ENCODE measurements at regions not wholly inside any gene's neighbourhood (a gene's known extent, or its start where the extent isn't known, plus 50 kb on each side); places are given as distances from the start of the nearest gene placed in this dataset.

GRCh38 chr11:115576606-115577380 lies 72.6 kb upstream of the CADM1 start:
- peaks cover 7 to 8% of the 10 kb centered on the region in 2 donors for H3K9me3 Mint-ChIP-seq
- no peaks in the 10 kb centered on the region for H3K36me3 ChIP-seq (ENCODE audit: control insufficient read depth, insufficient read depth, low read length)
- H3K4me3 Mint-ChIP-seq = no peak overlapping the region
- 92% methylated on average over 6 of the region's 6 CpGs for WGBS (ENCODE audit: insufficient coverage)
- intact Hi-C loops (cut with micrococcal nuclease) = no loop called here
- H3K36me3 Mint-ChIP-seq = no peaks in the 10 kb centered on the region
- TF ChIP-seq CTCF (IDR thresholded peaks at IDR 0.05) = no peak
- H3K27ac Mint-ChIP-seq = no peak overlapping the region
- H3K4me1 ChIP-seq (ENCODE audit: control insufficient read depth, insufficient read depth, low read length) = no peaks in the 10 kb centered on the region
- no peak overlapping the region for H3K4me3 ChIP-seq (ENCODE audit: low read length)
- H3K9me3 ChIP-seq (ENCODE audit: control insufficient read depth, insufficient read depth, low read length) = no peaks in the 10 kb centered on the region
- H3K27me3 Mint-ChIP-seq (ENCODE audit: low read depth in 2 of 2) = peaks cover 0 to 6% of the 10 kb centered on the region in 2 donors
- no peaks in the 10 kb centered on the region for H3K4me1 Mint-ChIP-seq
- no peak overlapping the region for H3K27ac ChIP-seq (ENCODE audit: low read length)
- H3K27me3 ChIP-seq (ENCODE audit: control insufficient read depth, insufficient read depth, low read length) = no peaks in the 10 kb centered on the region
- ATAC-seq (no peak), DNase-seq (no peak)

GRCh38 chr11:115572551-115572950 lies 68.3 kb upstream of the CADM1 start:
- H3K4me1 Mint-ChIP-seq = no peaks in the 10 kb centered on the region
- H3K27me3 Mint-ChIP-seq (ENCODE audit: low read depth in 2 of 2) = peaks cover 0 to 6% of the 10 kb centered on the region in 2 donors
- no peaks in the 10 kb centered on the region for H3K9me3 ChIP-seq (ENCODE audit: control insufficient read depth, insufficient read depth, low read length)
- no peak overlapping the region for H3K27ac Mint-ChIP-seq
- peaks cover 7 to 12% of the 10 kb centered on the region in 2 donors for H3K9me3 Mint-ChIP-seq
- TF ChIP-seq CTCF (IDR thresholded peaks at IDR 0.05) = no peak
- no peaks in the 10 kb centered on the region for H3K36me3 ChIP-seq (ENCODE audit: control insufficient read depth, insufficient read depth, low read length)
- no peak for ATAC-seq
- no peak for DNase-seq
- H3K36me3 Mint-ChIP-seq = no peaks in the 10 kb centered on the region
- 90% methylated on average over 5 of the region's 5 CpGs for WGBS (ENCODE audit: insufficient coverage)
- H3K4me3 Mint-ChIP-seq = no peak overlapping the region
- no peak overlapping the region for H3K27ac ChIP-seq (ENCODE audit: low read length)
- H3K4me3 ChIP-seq (ENCODE audit: low read length) = no peak overlapping the region
- no peaks in the 10 kb centered on the region for H3K27me3 ChIP-seq (ENCODE audit: control insufficient read depth, insufficient read depth, low read length)
- intact Hi-C loops (cut with micrococcal nuclease) = no loop called here
- H3K4me1 ChIP-seq (ENCODE audit: control insufficient read depth, insufficient read depth, low read length) = no peaks in the 10 kb centered on the region

- no peaks in the 10 kb centered on the region for H3K27me3 Mint-ChIP-seq (ENCODE audit: low read depth in 2 of 2)
- no peaks in the 10 kb centered on the region for H3K4me1 ChIP-seq (ENCODE audit: control insufficient read depth, insufficient read depth, low read length)
- H3K4me3 Mint-ChIP-seq = no peak overlapping the region
- H3K36me3 Mint-ChIP-seq = no peaks in the 10 kb centered on the region
- intact Hi-C loops (cut with micrococcal nuclease) = no loop called here
- ATAC-seq (no peak), DNase-seq (no peak)
- H3K4me1 Mint-ChIP-seq = no peaks in the 10 kb centered on the region
- no peak overlapping the region for H3K27ac ChIP-seq (ENCODE audit: low read length)
- H3K27me3 ChIP-seq (ENCODE audit: control insufficient read depth, insufficient read depth, low read length) = no peaks in the 10 kb centered on the region
- no peak overlapping the region for H3K4me3 ChIP-seq (ENCODE audit: low read length)
- H3K36me3 ChIP-seq (ENCODE audit: control insufficient read depth, insufficient read depth, low read length) = no peaks in the 10 kb centered on the region
- H3K27ac Mint-ChIP-seq = no peak overlapping the region
- WGBS (ENCODE audit: insufficient coverage) = 59% methylated on average over 9 of the region's 9 CpGs
- peaks cover 0 to 8% of the 10 kb centered on the region in 2 donors for H3K9me3 Mint-ChIP-seq
- no peak for TF ChIP-seq CTCF (IDR thresholded peaks at IDR 0.05)
- H3K9me3 ChIP-seq (ENCODE audit: control insufficient read depth, insufficient read depth, low read length) = no peaks in the 10 kb centered on the region
Measured at GRCh38 chr11:115566180-115566764, 62.1 kb upstream of the CADM1 start.
